Loucy (cell line): ENCODE measurements at regions not wholly inside any gene's neighbourhood (a gene's known extent, or its start where the extent isn't known, plus 50 kb on each side); places are given as distances from the start of the nearest gene placed in this dataset.

Source experiments
- CTCF ChIP-seq: fragments of 200-600 bp; sonication (generic); conservative IDR thresholded peaks from 2 replicates; pipeline ENCODE4 v1.5.1; 2014; ENCODE audit warnings: mild to moderate bottlenecking, antibody characterized with exemption, low read length
- EZH2phosphoT487 ChIP-seq: fragments of 200-600 bp; IDR thresholded peaks from 2 replicates; pipeline ENCODE4 v1.6.1; 2018; ENCODE audit warnings: antibody characterized with exemption, mild to moderate bottlenecking, moderate library complexity, borderline replicate concordance

- TF ChIP-seq CTCF (no peak), EZH2phosphoT487 (no peak)
Measured at GRCh38 chr2:40725950-40726349, 274.1 kb upstream of the SLC8A1 start.
